ENCODE measurements at regions not wholly inside any gene's neighbourhood (a gene's known extent, or its start where the extent isn't known, plus 50 kb on each side); places are given as distances from the start of the nearest gene placed in this dataset.

- Histone ChIP-seq H3K4me3 (no peak overlapping the region), H3K9ac (ENCODE audit: insufficient read length) (no peak overlapping the region), H3K27ac (no peak overlapping the region), H3K9me3 (ENCODE audit: low read depth, low read length) (no peaks in the 10 kb centered on the region), H3K36me3 (ENCODE audit: insufficient read depth, low read length) (no peaks in the 10 kb centered on the region)
- DNase-seq (ENCODE audit: low read depth, low spot score): no peak
- no peak for TF ChIP-seq POLR2AphosphoS5 (IDR thresholded peaks at IDR 0.05; ENCODE audit: borderline replicate concordance, low read depth, low read length)
- no peak for TF ChIP-seq FOXP2 (optimal IDR thresholded peaks at IDR 0.05; ENCODE audit: control extremely low read depth, extremely low read length, insufficient read depth)
- TF ChIP-seq EZH2 (IDR thresholded peaks at IDR 0.05): no peak
These were observed 187.2 kb downstream of the MEX3B start for GRCh38 chr15:81858586-81858985.

- Histone ChIP-seq H3K4me3 (no peak overlapping the region), H3K9me3 (ENCODE audit: low read depth, low read length) (no peaks in the 10 kb centered on the region), H3K9ac (ENCODE audit: insufficient read length) (no peak overlapping the region), H3K27ac (no peak overlapping the region), H3K36me3 (ENCODE audit: insufficient read depth, low read length) (no peaks in the 10 kb centered on the region)
- DNase-seq (ENCODE audit: low read depth, low spot score): no peak
- TF ChIP-seq EZH2 (IDR thresholded peaks at IDR 0.05) (no peak), POLR2AphosphoS5 (IDR thresholded peaks at IDR 0.05; ENCODE audit: borderline replicate concordance, low read depth, low read length) (no peak), FOXP2 (optimal IDR thresholded peaks at IDR 0.05; ENCODE audit: control extremely low read depth, extremely low read length, insufficient read depth) (no peak)
These were observed 187.7 kb downstream of the MEX3B start for GRCh38 chr15:81858136-81858535.

GRCh38 chr15:81856634-81857026 is 189.2 kb downstream of the MEX3B start:
- H3K9me3 ChIP-seq (ENCODE audit: low read depth, low read length): no peaks in the 10 kb centered on the region
- no peak for TF ChIP-seq FOXP2 (optimal IDR thresholded peaks at IDR 0.05; ENCODE audit: control extremely low read depth, extremely low read length, insufficient read depth)
- no peak for TF ChIP-seq POLR2AphosphoS5 (IDR thresholded peaks at IDR 0.05; ENCODE audit: borderline replicate concordance, low read depth, low read length)
- no peak for TF ChIP-seq EZH2 (IDR thresholded peaks at IDR 0.05)
- H3K9ac ChIP-seq (ENCODE audit: insufficient read length): no peak overlapping the region
- H3K27ac ChIP-seq: no peak overlapping the region
- H3K36me3 ChIP-seq (ENCODE audit: insufficient read depth, low read length): no peaks in the 10 kb centered on the region
- no peak overlapping the region for H3K4me3 ChIP-seq
- DNase-seq (ENCODE audit: low read depth, low spot score): no peak

GRCh38 chr15:81856001-81856633 is 189.7 kb downstream of the MEX3B start:
- no peak for TF ChIP-seq FOXP2 (optimal IDR thresholded peaks at IDR 0.05; ENCODE audit: control extremely low read depth, extremely low read length, insufficient read depth)
- TF ChIP-seq POLR2AphosphoS5 (IDR thresholded peaks at IDR 0.05; ENCODE audit: borderline replicate concordance, low read depth, low read length): no peak
- no peak for TF ChIP-seq EZH2 (IDR thresholded peaks at IDR 0.05)

GRCh38 chr15:81853150-81853748 is 192.6 kb downstream of the MEX3B start:
- Histone ChIP-seq H3K9ac (ENCODE audit: insufficient read length) (no peak overlapping the region), H3K27ac (no peak overlapping the region), H3K36me3 (ENCODE audit: insufficient read depth, low read length) (no peaks in the 10 kb centered on the region), H3K4me3 (no peak overlapping the region), H3K9me3 (ENCODE audit: low read depth, low read length) (no peaks in the 10 kb centered on the region)
- TF ChIP-seq EZH2 (IDR thresholded peaks at IDR 0.05): no peak
- no peak for TF ChIP-seq POLR2AphosphoS5 (IDR thresholded peaks at IDR 0.05; ENCODE audit: borderline replicate concordance, low read depth, low read length)
- DNase-seq (ENCODE audit: low read depth, low spot score): no peak

More at GRCh38 chr15:81856001-81856633, 189.7 kb downstream of the MEX3B start:
- Histone ChIP-seq H3K4me3 (no peak overlapping the region), H3K9ac (ENCODE audit: insufficient read length) (no peak overlapping the region), H3K27ac (no peak overlapping the region), H3K9me3 (ENCODE audit: low read depth, low read length) (no peaks in the 10 kb centered on the region), H3K36me3 (ENCODE audit: insufficient read depth, low read length) (no peaks in the 10 kb centered on the region)
- no peak for DNase-seq (ENCODE audit: low read depth, low spot score)

- no peak for TF ChIP-seq EZH2 (IDR thresholded peaks at IDR 0.05)
- no peak for TF ChIP-seq POLR2AphosphoS5 (IDR thresholded peaks at IDR 0.05; ENCODE audit: borderline replicate concordance, low read depth, low read length)
- TF ChIP-seq FOXP2 (optimal IDR thresholded peaks at IDR 0.05; ENCODE audit: control extremely low read depth, extremely low read length, insufficient read depth): no peak
- H3K4me3 ChIP-seq: no peak overlapping the region
These were observed 193.2 kb downstream of the MEX3B start for GRCh38 chr15:81852411-81853149.

GRCh38 chr15:81851757-81852156 is 194.1 kb downstream of the MEX3B start:
- Histone ChIP-seq H3K27ac (no peak overlapping the region), H3K4me3 (no peak overlapping the region), H3K36me3 (ENCODE audit: insufficient read depth, low read length) (no peaks in the 10 kb centered on the region), H3K9me3 (ENCODE audit: low read depth, low read length) (no peaks in the 10 kb centered on the region), H3K9ac (ENCODE audit: insufficient read length) (no peak overlapping the region)
- DNase-seq (ENCODE audit: low read depth, low spot score): no peak
- no peak for TF ChIP-seq POLR2AphosphoS5 (IDR thresholded peaks at IDR 0.05; ENCODE audit: borderline replicate concordance, low read depth, low read length)
- no peak for TF ChIP-seq FOXP2 (optimal IDR thresholded peaks at IDR 0.05; ENCODE audit: control extremely low read depth, extremely low read length, insufficient read depth)
- TF ChIP-seq EZH2 (IDR thresholded peaks at IDR 0.05): no peak

More at GRCh38 chr15:81852411-81853149, 193.2 kb downstream of the MEX3B start:
- DNase-seq (ENCODE audit: low read depth, low spot score): no peak
- no peak overlapping the region for H3K27ac ChIP-seq
- no peaks in the 10 kb centered on the region for H3K36me3 ChIP-seq (ENCODE audit: insufficient read depth, low read length)
- no peak overlapping the region for H3K9ac ChIP-seq (ENCODE audit: insufficient read length)
- H3K9me3 ChIP-seq (ENCODE audit: low read depth, low read length): no peaks in the 10 kb centered on the region

GRCh38 chr15:81851325-81851724 is 194.5 kb downstream of the MEX3B start:
- H3K4me3 ChIP-seq: no peak overlapping the region
- no peaks in the 10 kb centered on the region for H3K36me3 ChIP-seq (ENCODE audit: insufficient read depth, low read length)
- no peak overlapping the region for H3K9ac ChIP-seq (ENCODE audit: insufficient read length)
- no peak for DNase-seq (ENCODE audit: low read depth, low spot score)
- TF ChIP-seq EZH2 (IDR thresholded peaks at IDR 0.05): no peak
- no peak for TF ChIP-seq FOXP2 (optimal IDR thresholded peaks at IDR 0.05; ENCODE audit: control extremely low read depth, extremely low read length, insufficient read depth)
- no peak for TF ChIP-seq POLR2AphosphoS5 (IDR thresholded peaks at IDR 0.05; ENCODE audit: borderline replicate concordance, low read depth, low read length)
- no peak overlapping the region for H3K27ac ChIP-seq
- H3K9me3 ChIP-seq (ENCODE audit: low read depth, low read length): no peaks in the 10 kb centered on the region

All from SK-N-MC (cell line).